NCI-H1417 treated with DMSO at 0.1 percent for 48 hours (cell line): ENCODE measurements at regions not wholly inside any gene's neighbourhood (a gene's known extent, or its start where the extent isn't known, plus 50 kb on each side); places are given as distances from the start of the nearest gene placed in this dataset.
A peak's percentile ranks its signal among the peaks of the same experiment; 100 is the strongest.

Experiments used
- DNase-seq: peaks from one replicate; lab custom pipeline; 2025; lab: John Stamatoyannopoulos, UW

DNA sequence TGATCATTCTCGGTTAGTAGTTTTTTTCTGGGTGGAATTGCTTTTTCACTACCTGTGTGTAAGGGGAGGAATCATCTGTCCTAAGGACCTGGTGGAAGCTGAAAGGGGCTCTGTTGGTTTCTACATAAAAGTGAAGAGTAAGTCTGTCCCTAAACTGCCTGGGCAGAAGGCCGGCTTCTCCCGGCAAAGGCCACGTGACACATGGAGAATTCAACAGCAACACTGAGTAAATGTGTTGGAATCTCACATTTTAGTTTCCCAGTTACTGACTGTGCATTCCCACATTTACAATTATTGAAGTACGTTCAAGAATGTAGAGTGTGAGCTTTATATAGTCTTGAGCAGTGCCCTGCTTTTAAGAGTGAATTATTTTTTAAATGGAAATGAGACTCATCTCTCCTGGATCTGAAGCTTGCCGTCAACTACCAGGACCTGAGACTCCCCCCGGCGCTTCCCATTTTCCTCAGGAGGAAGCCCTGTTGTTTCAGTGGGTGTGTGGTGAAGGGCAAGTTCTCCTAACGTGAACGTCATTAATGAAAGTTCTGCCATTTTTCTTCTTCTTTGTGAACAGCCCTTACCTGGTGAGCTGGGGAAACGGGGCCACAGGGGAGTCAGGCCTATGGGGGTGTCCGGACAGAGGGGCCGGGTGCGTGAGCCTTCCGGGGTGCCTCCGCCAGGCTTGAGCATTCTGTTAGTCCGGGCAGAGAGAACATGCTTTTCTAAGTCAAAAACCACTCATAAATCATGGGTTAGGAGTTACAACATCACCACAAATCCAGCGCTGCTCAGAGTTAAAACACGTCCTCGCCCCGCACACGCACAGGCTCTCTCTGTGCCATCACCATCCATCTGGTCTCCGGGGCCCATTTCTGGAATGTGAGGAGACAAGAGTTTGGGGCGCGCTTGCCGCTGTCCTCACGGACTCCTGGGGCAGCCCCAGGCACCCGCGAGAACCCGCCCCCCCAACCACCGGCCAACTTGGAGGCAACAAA is 56.6 kb upstream of the SMOC2 start:
- DNase-seq, result no peak

DNA sequence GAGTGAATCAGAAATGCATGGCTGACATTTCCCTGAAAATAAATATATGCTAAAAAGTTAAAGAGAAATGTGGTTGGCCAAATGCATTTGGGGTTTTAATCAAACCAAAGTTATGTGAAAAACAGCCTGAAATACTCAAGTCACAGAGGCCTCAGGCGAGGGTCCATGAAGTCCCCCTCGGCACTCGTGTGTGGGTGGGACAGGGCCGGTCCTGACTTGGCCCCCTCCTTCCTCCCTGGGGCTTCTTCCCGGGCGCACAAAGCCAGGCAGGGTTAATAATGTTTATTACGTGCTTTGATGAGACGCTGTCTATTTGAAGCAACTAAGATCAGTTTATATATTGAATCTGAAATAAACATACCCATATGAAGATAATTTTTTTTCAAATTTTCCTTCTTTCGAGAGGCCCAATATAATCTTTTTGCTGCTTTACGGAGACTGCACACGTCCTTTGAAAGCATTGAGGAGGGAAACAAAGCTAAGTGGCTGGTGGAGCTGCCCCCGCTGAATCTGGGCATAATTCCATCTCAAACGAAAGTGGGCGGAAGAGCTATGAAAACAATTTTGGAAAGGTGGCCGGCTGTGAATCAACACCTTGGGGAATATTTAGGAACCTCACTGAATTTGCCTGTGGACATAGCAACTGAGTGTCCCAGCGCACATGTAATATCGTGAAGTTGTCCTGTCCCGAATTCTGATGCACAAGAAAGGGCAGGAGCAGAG is 55.8 kb upstream of the SMOC2 start:
- no peak for DNase-seq

DNA sequence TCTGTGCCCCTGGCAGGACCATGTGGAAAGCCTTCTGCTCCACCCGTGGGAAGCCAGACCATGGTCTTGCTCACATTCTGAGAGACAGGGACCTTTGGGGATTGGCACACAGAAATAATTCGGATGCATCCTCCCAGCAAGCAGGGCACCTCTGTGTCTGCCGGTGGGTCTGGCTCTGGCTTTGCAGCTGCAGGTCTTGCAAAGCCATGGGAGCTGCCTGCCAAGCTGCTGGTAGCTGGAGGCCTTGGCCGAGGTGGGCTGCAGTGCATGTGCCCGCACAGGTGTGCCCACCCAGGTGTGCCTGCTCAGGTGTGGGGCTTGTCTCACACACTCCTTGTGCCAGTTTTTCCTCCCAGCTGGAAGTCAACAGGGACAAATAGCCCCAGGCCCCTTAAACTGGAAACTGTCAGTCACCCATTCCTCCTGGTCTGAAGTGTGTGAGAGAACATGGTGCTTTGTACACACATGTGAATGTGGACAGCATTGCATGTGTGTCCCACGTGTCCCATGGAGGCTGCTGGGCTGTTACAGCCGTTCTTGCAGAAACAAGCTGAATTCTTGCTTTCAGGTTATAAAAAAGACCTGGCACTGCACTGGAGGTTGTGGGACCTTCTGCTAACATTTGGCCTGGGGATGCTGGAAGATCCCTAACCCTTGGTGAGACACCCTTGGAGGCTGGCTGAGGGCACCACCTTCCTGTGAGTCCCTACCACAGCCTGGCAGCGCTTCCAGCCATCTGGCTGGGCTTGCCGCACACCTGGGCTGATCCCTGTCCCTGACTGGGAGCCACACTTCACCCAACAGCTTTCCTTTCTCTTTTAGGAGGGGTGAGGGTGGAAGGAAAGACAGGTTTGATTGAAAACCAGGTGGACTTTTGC is 54.9 kb upstream of the SMOC2 start:
- DNase-seq, result no peak

DNA sequence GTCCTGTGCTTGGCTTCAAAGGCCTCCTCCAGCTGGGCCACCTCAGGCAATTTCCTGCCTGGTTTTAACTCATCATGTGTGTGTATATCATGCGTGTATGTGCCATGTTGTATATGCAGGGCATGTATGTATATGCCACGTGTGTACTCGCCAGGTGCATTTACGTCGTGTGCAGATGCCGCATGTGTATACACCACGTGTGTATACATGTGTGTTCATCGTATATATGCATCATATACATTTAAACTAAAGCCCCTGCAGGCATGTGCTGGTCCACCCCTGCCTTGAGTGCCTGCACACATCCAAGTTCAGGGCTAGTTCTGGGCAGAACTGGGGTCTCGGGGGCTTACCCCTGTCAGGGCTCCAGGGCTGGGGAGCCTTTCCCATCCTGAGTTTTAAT is 54.0 kb upstream of the SMOC2 start:
- no peak for DNase-seq

DNA sequence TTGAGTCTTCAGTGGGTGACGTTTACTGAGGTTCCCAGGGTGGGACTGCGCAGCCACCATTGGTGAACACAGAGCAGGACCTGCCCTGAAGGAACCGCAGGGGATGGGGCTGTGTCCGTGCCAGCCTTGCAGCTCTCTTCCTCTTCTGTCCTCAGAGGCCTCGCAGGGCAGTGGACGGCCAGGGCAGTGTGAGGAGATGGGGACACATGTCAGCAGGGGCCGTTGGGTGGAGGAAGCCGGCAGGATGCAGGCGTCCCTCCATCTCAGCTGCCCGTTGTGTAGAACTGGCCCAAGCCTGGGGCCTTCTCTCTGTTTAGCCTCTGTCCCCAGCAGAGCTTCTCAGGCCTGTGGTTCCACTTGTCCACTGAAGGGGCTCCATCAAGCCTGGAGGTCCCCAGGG is 53.6 kb upstream of the SMOC2 start:
- no peak for DNase-seq

DNA sequence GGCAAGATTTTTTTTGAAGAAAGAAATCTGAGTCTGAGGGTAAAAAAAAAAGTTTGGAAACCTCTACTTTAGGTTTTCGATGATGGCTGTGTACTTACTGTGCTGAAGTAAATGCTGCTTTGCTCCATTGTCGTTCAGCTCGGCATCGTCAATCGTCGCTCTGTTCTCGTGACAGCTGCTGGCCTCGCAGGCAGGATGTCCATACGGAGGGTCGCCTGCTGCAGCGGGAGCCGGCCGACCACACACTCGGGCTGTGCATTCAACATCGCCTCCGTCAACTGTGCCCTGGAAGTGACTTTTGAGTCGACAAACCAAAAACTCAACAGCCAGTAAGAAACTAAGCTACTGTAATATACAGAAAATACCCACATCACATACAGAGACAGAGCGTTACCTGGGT is 53.1 kb upstream of the SMOC2 start:
- DNase-seq, result no peak

DNA sequence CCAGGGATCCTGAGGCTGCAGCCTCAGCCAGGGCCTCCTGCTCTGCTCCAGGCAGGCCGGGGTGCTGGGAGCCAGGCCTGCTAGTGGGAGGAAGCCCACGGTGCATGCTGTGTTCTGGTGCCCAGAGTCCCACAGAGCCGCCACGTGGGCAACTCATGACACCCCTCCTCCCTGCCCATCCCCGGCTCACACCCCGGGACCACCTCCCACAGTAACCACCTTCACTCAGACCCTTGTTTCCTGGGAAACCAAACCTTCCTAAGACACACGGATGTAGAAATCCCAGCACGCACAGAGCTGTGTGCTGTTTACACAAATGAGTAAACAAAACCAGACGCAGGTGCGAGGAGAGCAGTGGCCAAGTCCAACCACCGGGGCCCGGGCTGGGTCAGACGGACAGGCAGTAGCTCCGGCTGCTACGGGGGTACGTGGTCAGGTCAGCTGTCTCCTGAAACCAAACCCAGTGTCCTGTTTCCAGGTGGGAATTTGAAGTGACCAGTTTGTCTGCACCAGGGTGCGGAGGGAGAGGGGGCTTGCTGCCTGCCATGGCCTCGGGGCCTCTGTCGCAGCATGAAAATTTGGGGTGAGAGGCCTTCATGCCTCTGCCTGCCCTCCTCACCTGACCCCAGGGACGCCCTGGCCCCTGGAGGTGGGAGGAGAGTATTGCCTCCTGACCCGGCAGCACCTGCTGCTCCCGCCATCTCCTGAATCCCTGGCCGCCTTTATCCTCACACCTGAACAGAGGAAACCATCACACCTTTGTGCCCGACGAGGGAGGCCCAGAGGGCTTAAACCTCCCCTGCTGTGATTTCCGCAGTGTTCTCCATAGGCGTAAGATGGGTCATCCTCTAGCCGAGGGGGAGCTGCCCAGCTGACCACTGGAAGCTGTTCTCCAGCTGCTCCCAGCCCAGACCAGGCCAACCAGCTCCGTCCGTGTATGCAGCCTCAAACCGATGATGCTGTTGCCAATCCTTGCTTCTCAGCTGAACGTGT is 52.0 kb upstream of the SMOC2 start:
- peak; percentile 74 for DNase-seq

DNA sequence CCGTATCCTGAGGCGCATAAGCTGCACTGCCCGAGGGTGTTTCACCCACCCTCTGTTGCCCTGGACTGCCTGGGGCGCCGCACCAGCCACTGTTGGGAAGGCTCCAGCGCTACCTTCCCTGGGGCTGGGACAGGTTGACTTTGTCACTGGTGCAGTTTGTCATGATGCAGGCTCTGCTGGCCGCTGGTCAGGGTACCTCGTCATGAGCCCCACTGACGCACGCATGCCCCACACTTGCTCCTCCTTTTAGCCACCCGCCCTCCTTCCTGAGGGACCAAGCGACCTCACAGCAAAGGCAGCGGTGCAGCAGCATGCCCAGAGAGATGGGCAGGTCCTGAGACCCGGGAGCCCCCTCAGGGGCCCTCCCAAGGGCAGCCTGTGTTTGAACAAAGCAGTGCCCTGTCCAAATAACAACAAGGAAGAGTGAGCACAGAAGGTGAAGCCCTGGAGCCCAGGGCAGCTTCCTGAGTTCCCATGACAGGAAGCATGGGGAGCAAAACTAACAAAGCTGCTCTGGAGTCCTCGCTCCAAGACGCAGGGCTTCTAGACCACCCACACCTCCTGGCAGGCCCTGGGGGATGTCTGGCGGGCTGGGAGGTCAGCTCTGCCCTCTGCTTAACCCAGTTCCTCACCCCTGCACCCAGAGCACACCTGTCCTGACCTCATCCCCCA is 50.1 kb upstream of the SMOC2 start:
- no peak for DNase-seq
